Colonic mucosa (tissue), 4 donors: ENCODE measurements at regions not wholly inside any gene's neighbourhood (a gene's known extent, or its start where the extent isn't known, plus 50 kb on each side); places are given as distances from the start of the nearest gene placed in this dataset.

Experiments used
- DNase-seq: peaks from one replicate; pipeline ENCODE4 v3.0.0-alpha.2; 2020
- H3K27ac ChIP-seq: fragments of 200-600 bp; one replicate; pipeline ENCODE4 v1.8.0; 2021
- H3K27me3 ChIP-seq: fragments of 200-600 bp; one replicate; pipeline ENCODE4 v1.8.0; 2021
- H3K36me3 ChIP-seq: fragments of 200-600 bp; one replicate; pipeline ENCODE4 v1.8.0; 2021
- H3K4me1 ChIP-seq: fragments of 200-600 bp; one replicate; pipeline ENCODE4 v1.8.0; 2021; ENCODE audit warnings: mild to moderate bottlenecking
- H3K4me3 ChIP-seq: fragments of 200-600 bp; one replicate; pipeline ENCODE4 v1.8.0; 2021
- H3K9ac ChIP-seq, 2 donors: one replicate each; pipeline ENCODE4 v1.7.0; 2013; ENCODE audit warnings: control low read depth in 2 of 2, low read depth in 2 of 2, low read length in 2 of 2
- H3K9me3 ChIP-seq: fragments of 200-600 bp; one replicate; pipeline ENCODE4 v1.8.0; 2021
- CTCF ChIP-seq: fragments of 200-600 bp; IDR thresholded peaks from one replicate; pipeline ENCODE4 v1.8.0; 2022; ENCODE audit warnings: antibody characterized with exemption, mild to moderate bottlenecking
- intact Hi-C: fragments of 100-400 bp; cut with DNase I; formaldehyde crosslinking; loops from one replicate; pipeline ENCODE4 v1.14.1; 2022
- donor health status: healthy.
- donor health status: DM: no; HTN: no; CAD: no.
- donor health status: DM: no; HTN: no; CAD: no.

DNA sequence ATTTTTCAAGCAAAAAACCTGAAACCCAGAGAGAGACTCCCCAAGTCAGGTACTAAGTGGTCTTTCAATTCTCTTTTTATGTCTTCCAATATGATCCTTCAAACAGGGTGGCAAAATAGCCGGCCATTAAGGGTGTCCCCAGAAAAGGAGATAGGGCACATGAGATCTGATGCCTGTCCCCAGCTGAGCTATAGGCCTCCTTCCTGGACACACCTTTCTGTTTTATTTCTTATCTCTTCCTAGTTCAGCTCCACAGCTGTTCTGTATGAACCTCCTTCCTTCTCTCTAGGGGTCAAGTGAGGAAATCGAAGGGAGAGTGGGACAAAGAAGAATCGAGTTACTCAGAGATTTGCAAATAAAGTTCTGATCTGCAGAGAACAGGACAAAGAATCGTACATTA lies 112.4 kb upstream of the ATP1A1 start:
- intact Hi-C loops = loop anchor here (10.0 kb wide), 1 partner anchor 214 kb away; no protein-coding TSS in a partner anchor
- no peaks in the 10 kb centered on the region for H3K9me3 ChIP-seq
- no peaks in the 10 kb centered on the region for H3K27me3 ChIP-seq
- peak; percentile 32 for DNase-seq
- peaks cover 5% of the 10 kb centered on the region for H3K4me1 ChIP-seq
- no peaks in the 10 kb centered on the region for H3K36me3 ChIP-seq
- TF ChIP-seq CTCF = no peak
- no peak overlapping the region for H3K4me3 ChIP-seq
- no peak overlapping the region for H3K27ac ChIP-seq
- H3K9ac ChIP-seq = peak overlapping the region in 1 of 2 donors; percentile 14

DNA sequence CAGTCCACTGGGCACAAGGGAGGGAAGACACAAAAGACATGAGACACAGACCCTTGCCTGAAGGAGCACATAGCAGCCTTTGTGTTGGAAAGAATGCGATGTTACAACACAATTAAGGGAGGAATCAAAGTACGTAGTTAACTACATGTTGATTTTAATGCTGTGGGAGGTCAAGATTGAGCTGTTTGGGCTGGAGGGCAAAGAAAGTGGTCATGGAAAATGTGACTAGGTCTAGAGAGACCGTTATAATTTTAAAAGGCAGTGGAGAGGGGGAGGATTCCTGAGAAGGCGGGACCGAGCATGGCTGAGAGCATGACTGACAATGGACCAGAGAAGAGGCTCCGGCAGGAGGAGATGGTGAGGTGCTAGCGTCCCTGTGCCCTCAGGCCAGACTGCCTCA lies 111.8 kb upstream of the ATP1A1 start:
- DNase-seq = peak; percentile 15
- no peak for TF ChIP-seq CTCF
- Histone ChIP-seq H3K9ac (no peak overlapping the region), H3K27me3 (no peaks in the 10 kb centered on the region), H3K27ac (no peak overlapping the region), H3K36me3 (no peaks in the 10 kb centered on the region), H3K4me1 (no peaks in the 10 kb centered on the region), H3K4me3 (no peak overlapping the region), H3K9me3 (no peaks in the 10 kb centered on the region)
- intact Hi-C loops = loop anchor here (10.0 kb wide), 1 partner anchor 214 kb away; no protein-coding TSS in a partner anchor

GRCh38 chr1:116262207-116262994 lies 110.6 kb upstream of the ATP1A1 start:
- TF ChIP-seq CTCF = no peak
- Histone ChIP-seq H3K4me3 (no peak overlapping the region), H3K9ac (no peak overlapping the region), H3K9me3 (no peaks in the 10 kb centered on the region), H3K27ac (no peak overlapping the region), H3K4me1 (no peaks in the 10 kb centered on the region), H3K27me3 (no peaks in the 10 kb centered on the region), H3K36me3 (no peaks in the 10 kb centered on the region)
- peak; percentile 16 for DNase-seq
- intact Hi-C loops = loop anchor here (10.0 kb wide), 1 partner anchor 212 kb away; no protein-coding TSS in a partner anchor

GRCh38 chr1:116262995-116263385 lies 110.1 kb upstream of the ATP1A1 start:
- intact Hi-C loops = loop anchor here (10.0 kb wide), 1 partner anchor 212 kb away; no protein-coding TSS in a partner anchor
- no peak for TF ChIP-seq CTCF
- H3K9ac ChIP-seq = no peak overlapping the region
- no peaks in the 10 kb centered on the region for H3K36me3 ChIP-seq
- no peak overlapping the region for H3K4me3 ChIP-seq
- no peaks in the 10 kb centered on the region for H3K9me3 ChIP-seq
- H3K27ac ChIP-seq = no peak overlapping the region
- DNase-seq = no peak
- H3K4me1 ChIP-seq = no peaks in the 10 kb centered on the region
- no peaks in the 10 kb centered on the region for H3K27me3 ChIP-seq

GRCh38 chr1:116265931-116266863 lies 106.8 kb upstream of the ATP1A1 start:
- no peaks in the 10 kb centered on the region for H3K27me3 ChIP-seq
- intact Hi-C loops = loop anchor here (10.0 kb wide), 1 partner anchor 209 kb away; no protein-coding TSS in a partner anchor
- H3K4me1 ChIP-seq = no peaks in the 10 kb centered on the region
- H3K9ac ChIP-seq = no peak overlapping the region
- TF ChIP-seq CTCF = no peak
- no peak overlapping the region for H3K27ac ChIP-seq
- no peak overlapping the region for H3K4me3 ChIP-seq
- H3K9me3 ChIP-seq = no peaks in the 10 kb centered on the region
- H3K36me3 ChIP-seq = no peaks in the 10 kb centered on the region
- peak; percentile 15 for DNase-seq
